Fibroblast of lung (primary cell): ENCODE measurements at regions not wholly inside any gene's neighbourhood (a gene's known extent, or its start where the extent isn't known, plus 50 kb on each side); places are given as distances from the start of the nearest gene placed in this dataset.

Source experiments
- EZH2 ChIP-seq: IDR thresholded peaks from 2 replicates; pipeline ENCODE4 v1.5.1; 2012; ENCODE audit warnings: low read length, control low read depth, mild to moderate bottlenecking; ENCODE audit errors: missing control alignments
- TF ChIP-seq, protein P1 (sequence below), 2 donors: IDR thresholded peaks in 1 of 2; conservative IDR thresholded peaks in 1 of 2; 1 replicate in 1 of 2; 2 replicates in 1 of 2; pipeline ENCODE4 v1.5.1; 2011 to 2012; ENCODE audit warnings: low read length in 2 of 2, control low read depth in 1 of 2, inconsistent platforms in 1 of 2, low read depth in 1 of 2, mild to moderate bottlenecking in 1 of 2

DNA sequence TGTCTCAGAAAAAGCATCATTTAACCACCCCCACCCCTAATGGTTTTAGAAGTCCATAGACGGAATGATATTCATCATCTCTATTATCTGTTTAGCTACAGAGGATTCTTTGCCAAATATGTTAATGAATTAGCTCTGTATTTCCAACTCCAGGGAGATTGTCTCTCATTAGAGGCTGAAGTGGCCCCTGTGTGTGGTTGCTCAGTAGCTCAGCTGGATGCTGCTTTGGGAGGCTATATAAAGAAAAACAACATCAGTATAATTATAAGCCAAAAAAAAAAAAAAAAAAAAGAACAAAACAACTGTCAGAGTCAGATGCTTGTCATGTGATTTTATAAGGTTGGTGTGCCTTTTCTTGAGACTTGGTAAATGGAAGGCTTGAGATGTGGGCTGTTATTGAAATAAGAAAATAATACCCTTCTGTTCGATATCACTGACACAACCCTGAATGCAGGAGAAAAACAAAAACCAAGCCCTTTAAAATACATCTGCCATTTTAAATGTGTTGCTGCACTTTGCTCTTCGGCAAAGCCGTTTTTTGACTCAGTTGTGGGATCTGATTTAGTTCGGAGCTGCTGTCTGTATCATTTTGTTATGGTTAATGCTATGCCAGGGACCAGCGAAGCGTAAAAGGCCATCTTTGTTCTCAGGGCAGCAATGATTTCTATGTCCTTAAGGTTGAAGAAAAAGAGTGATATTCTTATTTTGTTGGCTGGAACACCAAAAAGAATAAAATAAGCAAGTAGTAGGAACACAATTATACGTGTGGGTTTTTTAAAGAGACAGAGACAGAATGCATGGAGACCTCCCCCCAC, 422.6 kb downstream of the QKI start:
- TF ChIP-seq, protein P1, sequence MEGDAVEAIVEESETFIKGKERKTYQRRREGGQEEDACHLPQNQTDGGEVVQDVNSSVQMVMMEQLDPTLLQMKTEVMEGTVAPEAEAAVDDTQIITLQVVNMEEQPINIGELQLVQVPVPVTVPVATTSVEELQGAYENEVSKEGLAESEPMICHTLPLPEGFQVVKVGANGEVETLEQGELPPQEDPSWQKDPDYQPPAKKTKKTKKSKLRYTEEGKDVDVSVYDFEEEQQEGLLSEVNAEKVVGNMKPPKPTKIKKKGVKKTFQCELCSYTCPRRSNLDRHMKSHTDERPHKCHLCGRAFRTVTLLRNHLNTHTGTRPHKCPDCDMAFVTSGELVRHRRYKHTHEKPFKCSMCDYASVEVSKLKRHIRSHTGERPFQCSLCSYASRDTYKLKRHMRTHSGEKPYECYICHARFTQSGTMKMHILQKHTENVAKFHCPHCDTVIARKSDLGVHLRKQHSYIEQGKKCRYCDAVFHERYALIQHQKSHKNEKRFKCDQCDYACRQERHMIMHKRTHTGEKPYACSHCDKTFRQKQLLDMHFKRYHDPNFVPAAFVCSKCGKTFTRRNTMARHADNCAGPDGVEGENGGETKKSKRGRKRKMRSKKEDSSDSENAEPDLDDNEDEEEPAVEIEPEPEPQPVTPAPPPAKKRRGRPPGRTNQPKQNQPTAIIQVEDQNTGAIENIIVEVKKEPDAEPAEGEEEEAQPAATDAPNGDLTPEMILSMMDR (conservative IDR thresholded peaks at IDR 0.05 in 1 of 2, IDR thresholded peaks at IDR 0.05 in 1 of 2; ENCODE audit: low read depth in 1 of 2, low read length in 2 of 2) = no peak
- TF ChIP-seq EZH2 = no peak
